ENCODE measurements at regions not wholly inside any gene's neighbourhood (a gene's known extent, or its start where the extent isn't known, plus 50 kb on each side); places are given as distances from the start of the nearest gene placed in this dataset.
"Not testable (repeated sequence)": the region's sequence is repeated elsewhere in the genome, so short reads cannot be mapped to it uniquely, and the experiment has no call there.

- Mint-ChIP-seq H3K4me3 (no peak overlapping the region), H3K36me3 (no peaks in the 10 kb centered on the region), H3K27me3 (peaks cover 8% of the 10 kb centered on the region), H3K9me3 (no peaks in the 10 kb centered on the region), H3K4me1 (ENCODE audit: unreplicated experiment) (peaks cover 13% of the 10 kb centered on the region), H3K27ac (no peak overlapping the region)
- DNase-seq (ENCODE audit: extremely low spot score, unreplicated experiment): no peak
- TF ChIP-seq CTCF (conservative IDR thresholded peaks at IDR 0.05): no peak
These were observed 224.7 kb downstream of the CAAP1 start for GRCh38 chr9:26667882-26668281.

GRCh38 chr9:26665666-26666065 lies 226.9 kb downstream of the CAAP1 start:
- H3K27me3 Mint-ChIP-seq: peaks cover 18% of the 10 kb centered on the region
- no peak overlapping the region for H3K27ac Mint-ChIP-seq
- H3K4me3 Mint-ChIP-seq: no peak overlapping the region
- no peak for TF ChIP-seq CTCF (conservative IDR thresholded peaks at IDR 0.05)
- peaks cover 13% of the 10 kb centered on the region for H3K4me1 Mint-ChIP-seq (ENCODE audit: unreplicated experiment)
- DNase-seq (ENCODE audit: extremely low spot score, unreplicated experiment): no peak
- no peaks in the 10 kb centered on the region for H3K9me3 Mint-ChIP-seq
- H3K36me3 Mint-ChIP-seq: no peaks in the 10 kb centered on the region

- H3K27ac Mint-ChIP-seq; H3K4me1 Mint-ChIP-seq (ENCODE audit: unreplicated experiment); H3K36me3 Mint-ChIP-seq; DNase-seq (ENCODE audit: extremely low spot score, unreplicated experiment); H3K9me3 Mint-ChIP-seq; H3K4me3 Mint-ChIP-seq: not testable (repeated sequence)
- H3K27me3 Mint-ChIP-seq: peaks cover 16% of the 10 kb centered on the region
These were observed 228.4 kb downstream of the CAAP1 start for GRCh38 chr9:26664087-26664773.

- peaks cover 24% of the 10 kb centered on the region for H3K27me3 Mint-ChIP-seq
- H3K4me1 Mint-ChIP-seq (ENCODE audit: unreplicated experiment): no peaks in the 10 kb centered on the region
- no peak overlapping the region for H3K4me3 Mint-ChIP-seq
- H3K36me3 Mint-ChIP-seq: no peaks in the 10 kb centered on the region
- TF ChIP-seq CTCF (conservative IDR thresholded peaks at IDR 0.05): no peak
- H3K27ac Mint-ChIP-seq: no peak overlapping the region
- no peak for DNase-seq (ENCODE audit: extremely low spot score, unreplicated experiment)
- H3K9me3 Mint-ChIP-seq: no peaks in the 10 kb centered on the region
These were observed 230.1 kb downstream of the CAAP1 start for GRCh38 chr9:26662476-26662875.

- peaks cover 27% of the 10 kb centered on the region for H3K27me3 Mint-ChIP-seq
- no peaks in the 10 kb centered on the region for H3K9me3 Mint-ChIP-seq
- H3K36me3 Mint-ChIP-seq: no peaks in the 10 kb centered on the region
- H3K4me3 Mint-ChIP-seq: no peak overlapping the region
- no peak for TF ChIP-seq CTCF (conservative IDR thresholded peaks at IDR 0.05)
- no peak overlapping the region for H3K27ac Mint-ChIP-seq
- no peak for DNase-seq (ENCODE audit: extremely low spot score, unreplicated experiment)
- H3K4me1 Mint-ChIP-seq (ENCODE audit: unreplicated experiment): peaks cover 7% of the 10 kb centered on the region
These were observed 234.1 kb downstream of the CAAP1 start for GRCh38 chr9:26658476-26658875.

- H3K4me3 Mint-ChIP-seq: no peak overlapping the region
- DNase-seq (ENCODE audit: extremely low spot score, unreplicated experiment): no peak
- TF ChIP-seq CTCF (conservative IDR thresholded peaks at IDR 0.05): no peak
- no peak overlapping the region for H3K27ac Mint-ChIP-seq
- H3K9me3 Mint-ChIP-seq: no peaks in the 10 kb centered on the region
- peaks cover 32% of the 10 kb centered on the region for H3K27me3 Mint-ChIP-seq
- peaks cover 7% of the 10 kb centered on the region for H3K4me1 Mint-ChIP-seq (ENCODE audit: unreplicated experiment)
- H3K36me3 Mint-ChIP-seq: no peaks in the 10 kb centered on the region
These were observed 234.6 kb downstream of the CAAP1 start for GRCh38 chr9:26657958-26658357.
